ENCODE measurements at regions not wholly inside any gene's neighbourhood (a gene's known extent, or its start where the extent isn't known, plus 50 kb on each side); places are given as distances from the start of the nearest gene placed in this dataset.

DNA sequence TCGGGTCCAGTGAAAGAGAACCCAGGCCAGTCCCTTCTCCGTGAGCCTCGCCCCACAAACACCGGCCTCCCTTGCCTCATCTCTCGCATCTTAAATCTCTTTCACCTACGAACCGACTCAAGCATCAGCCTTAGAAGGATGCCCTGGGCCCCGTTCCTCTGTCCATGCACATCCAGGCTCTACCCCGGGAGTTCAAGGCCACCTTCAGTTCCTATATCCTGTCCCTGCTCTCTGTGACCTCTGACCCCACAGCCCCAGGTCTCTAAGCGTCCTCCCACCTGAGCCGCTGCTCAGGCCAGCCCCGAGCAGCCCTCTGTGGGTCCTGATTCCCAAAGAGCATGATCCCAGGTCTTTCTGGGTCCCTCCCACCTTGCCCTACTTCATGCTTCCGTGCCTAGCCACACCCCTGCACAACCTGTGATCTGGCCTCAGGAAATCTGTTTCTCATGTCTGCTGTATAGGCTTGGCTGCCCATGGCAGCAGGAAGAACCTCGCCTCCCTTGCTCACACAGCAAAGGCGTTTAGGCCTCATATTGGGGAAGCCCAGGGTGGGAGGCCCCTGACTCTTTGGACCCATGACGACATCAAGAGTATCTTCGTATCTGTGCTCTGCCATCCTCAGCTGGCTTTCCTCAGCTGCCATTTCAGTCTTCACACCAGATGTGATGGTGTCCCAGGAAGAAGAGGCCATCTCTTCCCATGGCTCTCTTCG lies 77.5 kb upstream of the SEPTIN5 start:
- DNase-seq (ENCODE audit: low spot score) = no peak
- in situ Hi-C loops (cut with HindIII; ENCODE audit: low sequenced_read_pairs) = no loop called here

DNA sequence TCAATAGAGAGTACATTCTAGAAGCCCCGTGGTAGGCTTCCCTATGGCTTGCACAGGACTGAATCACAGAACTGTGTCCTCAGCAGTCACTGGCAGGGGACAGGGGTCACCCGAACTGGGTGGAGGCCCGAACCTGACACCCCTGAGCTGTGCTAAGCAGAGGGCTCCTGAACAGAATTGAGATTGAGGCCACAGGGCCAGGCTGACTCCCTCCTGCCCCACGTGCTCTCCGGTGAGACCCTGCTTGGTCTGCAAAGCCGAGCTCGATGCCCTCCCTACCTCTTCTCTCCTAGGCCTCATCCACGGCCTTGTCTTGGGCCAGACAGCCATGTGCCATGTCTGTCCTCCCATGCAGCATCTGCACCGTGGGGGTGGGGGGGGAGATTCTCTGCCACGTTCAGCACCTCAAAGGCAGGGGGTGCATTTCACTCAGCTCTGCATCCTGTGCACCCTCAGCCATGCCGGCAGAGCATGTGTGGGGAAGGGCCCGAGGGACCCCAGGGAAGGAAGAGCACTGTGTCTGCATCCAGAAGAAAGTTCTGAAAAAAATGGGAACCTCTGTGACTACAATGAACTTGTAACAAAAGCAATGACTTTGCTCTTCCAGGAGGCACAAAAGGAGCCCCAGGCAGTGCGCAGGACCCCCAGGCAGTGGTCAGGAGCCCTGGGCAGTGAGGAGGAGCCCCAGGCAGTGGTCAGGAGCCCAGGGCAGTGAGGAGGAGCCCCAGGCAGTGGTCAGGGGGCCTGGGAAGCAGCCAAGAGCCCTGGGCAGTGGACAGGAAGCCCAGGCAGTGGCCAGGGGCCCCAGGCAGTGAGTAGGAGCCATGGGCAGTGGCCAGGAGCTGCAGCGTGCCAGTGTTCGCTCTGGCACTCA lies 76.7 kb upstream of the SEPTIN5 start:
- no peak for DNase-seq (ENCODE audit: low spot score)
- in situ Hi-C loops (cut with HindIII; ENCODE audit: low sequenced_read_pairs) = no loop called here

DNA sequence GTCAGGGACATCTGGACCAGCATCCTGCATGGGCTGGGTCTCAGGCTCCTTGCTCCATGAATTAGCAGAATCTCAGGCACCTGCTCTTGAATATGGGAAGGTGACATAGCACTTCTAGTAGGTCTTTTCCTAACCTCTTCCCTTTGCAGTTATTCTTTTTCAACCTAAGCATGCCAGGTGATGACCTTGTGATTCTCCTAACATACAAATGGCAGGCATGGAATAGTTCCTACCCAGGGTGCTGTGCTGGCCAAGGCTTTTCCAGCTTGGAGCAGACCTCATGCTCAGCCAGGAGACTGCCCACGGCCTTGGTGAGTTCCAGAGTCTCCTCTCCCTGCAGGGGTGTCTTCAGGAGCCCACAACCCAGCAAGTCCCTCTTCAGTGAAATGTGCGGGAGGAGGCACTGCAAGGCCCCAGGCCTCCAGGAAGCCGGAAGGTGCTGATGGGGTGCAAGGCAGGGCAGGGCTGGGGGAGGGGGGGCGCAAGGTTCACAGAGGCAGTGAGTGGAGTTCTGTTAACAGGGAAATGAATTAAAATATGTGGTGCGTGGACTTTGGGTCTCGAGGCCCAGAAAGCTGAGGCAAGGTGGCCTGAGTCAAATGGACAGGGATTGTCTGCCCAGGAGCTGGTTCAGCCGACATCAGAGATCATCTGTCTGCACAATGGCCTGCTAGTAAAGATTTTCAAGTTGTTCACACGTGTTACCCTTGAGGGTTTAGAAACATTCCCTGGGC lies 75.9 kb upstream of the SEPTIN5 start:
- no peak for DNase-seq (ENCODE audit: low spot score)
- in situ Hi-C loops (cut with HindIII; ENCODE audit: low sequenced_read_pairs) = no loop called here

DNA sequence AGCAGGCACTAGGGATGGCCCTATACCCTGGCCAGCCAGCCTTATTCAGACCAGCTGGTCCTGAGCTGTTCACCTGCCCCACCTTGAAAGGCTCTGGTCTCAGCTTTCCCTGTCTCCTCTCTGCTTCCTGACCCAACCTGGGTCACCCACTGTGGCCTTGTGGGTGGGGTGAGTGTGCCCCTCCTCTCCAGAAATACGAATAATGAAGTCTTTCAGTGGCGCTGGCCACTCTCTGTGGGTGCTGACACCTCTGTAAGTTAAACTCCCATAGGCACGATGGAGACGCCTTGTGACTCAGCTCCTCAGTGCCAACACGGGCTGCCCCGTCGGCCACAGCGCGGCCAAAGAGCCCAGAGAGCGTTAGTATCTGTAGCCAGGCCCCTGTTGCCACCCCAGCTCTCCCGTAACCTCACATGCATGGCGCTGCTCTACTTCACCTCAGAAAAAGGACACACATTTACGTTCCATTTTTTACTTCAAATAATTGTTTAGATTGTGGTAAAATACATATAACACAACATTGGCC lies 74.6 kb upstream of the SEPTIN5 start:
- in situ Hi-C loops (cut with HindIII; ENCODE audit: low sequenced_read_pairs) = no loop called here
- DNase-seq (ENCODE audit: low spot score) = no peak

DNA sequence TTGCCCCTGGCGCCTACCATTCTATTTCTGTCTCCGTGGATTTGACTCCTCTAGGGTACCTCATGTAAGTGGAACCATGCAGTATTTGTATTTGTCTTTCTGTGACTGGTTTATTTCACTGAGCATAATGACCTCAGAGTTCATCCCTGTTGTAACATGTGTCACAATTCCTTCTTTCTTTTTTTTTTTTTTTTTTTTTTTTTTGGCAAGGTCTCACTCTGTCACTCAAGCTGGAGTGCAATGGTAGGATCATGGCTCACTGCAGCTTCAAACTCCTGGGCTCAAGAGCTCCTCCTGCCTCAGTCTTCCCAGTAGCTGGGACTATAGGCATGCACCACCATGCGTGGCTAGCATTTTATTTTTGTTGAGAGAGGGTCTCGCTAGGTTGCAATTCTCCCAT lies 74.0 kb upstream of the SEPTIN5 start:
- in situ Hi-C loops (cut with HindIII; ENCODE audit: low sequenced_read_pairs) = no loop called here
- no peak for DNase-seq (ENCODE audit: low spot score)

DNA sequence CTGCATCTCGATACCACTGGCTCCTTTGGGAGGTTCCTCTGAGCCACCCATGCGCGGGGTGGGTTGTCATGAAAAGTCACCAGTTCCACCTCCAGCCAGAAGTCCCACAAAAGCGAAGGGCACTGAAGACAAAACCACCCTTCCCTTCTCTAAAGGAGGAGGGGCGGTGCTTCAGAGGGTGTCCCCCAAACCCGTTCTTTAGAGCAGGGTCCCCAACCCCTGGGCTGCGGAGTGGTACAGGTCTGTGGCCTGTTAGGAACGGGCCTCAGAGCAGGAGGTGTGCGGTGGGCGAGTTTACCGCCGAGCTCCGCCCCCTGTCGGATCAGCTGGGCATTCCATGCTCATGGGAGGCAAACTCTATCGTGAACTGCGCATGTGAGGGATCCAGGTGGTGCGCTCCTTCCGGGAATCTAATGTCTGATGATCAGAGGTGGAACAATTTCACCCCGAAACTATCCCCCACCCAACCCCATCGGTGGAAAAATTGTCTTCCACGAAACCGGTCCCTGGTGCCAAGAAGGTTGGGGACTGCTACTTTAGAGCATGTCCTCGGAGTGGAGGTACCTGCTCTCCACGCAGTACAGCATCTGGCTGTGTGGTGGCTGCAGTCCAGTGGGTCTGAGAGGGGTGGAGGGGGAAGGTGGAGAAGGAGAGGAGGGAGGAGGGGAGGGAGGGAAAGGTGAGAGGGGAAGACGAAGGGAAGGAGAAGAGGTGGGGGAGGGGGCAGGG lies 72.9 kb upstream of the SEPTIN5 start:
- DNase-seq (ENCODE audit: low spot score) = no peak
- in situ Hi-C loops (cut with HindIII; ENCODE audit: low sequenced_read_pairs) = no loop called here

DNA sequence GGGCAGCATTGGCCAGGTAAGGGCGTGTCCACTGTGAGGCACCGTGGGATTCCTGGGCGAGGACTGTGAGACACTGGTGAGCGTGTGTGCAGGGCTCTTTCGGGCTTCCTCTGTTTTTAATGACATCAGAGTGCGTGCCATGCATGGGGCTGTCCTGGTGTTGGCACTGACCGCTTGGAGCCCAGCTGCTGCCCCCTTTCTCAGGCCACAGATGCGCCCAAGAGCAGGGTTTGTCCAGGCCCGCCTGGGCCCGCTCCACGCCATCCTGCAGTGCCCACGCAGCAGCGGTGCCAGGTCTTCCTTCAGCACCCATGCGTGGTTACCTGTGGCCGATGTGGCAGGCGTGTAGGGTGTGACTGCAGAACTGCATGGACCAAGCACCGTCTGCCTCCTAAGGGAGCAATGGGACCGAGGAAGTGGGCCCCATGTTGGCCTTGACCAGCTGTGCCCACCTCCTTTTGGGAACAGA lies 72.3 kb upstream of the SEPTIN5 start:
- in situ Hi-C loops (cut with HindIII; ENCODE audit: low sequenced_read_pairs) = no loop called here
- no peak for DNase-seq (ENCODE audit: low spot score)

DNA sequence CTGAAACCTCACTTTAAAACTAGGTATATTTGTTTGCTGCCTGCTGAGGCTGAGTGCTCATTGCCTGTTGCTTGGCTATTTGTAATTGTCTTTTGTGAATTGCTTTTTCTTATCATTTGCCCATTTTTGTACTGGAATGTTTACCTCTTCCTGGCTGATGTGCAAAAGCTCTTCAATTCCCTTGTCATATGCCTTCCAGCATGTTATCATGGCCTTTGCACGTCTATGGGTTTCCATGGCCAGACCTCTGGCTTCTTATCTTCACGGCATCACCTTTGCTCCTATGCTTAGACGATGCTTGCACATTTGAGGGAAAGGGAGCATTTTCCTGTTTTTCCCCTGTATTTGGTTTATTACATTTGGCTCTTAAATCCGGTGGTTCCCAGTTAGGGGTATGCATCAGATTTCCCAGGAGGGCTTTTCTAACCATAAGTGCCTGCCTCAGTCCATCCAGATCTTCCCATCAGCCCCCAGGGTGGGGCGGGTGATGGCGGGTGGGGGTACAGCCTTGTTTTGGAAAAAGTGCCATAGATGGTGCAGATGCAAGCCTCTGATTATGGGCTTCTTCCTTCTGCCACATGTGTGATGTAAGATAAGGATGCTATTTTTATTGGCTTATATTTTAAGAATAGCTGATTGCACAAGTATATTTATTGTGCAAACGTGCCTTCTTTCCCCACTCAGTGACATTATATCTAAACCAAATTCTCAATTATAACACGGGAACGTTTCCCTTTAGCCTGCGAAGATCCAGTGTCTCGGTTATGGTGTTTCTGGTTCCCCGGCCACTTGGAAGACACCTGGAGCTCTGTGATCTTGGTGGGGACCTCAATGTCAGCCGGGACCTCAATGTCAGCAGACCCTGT lies 70.6 kb upstream of the SEPTIN5 start:
- DNase-seq (ENCODE audit: low spot score) = no peak
- in situ Hi-C loops (cut with HindIII; ENCODE audit: low sequenced_read_pairs) = no loop called here

DNA sequence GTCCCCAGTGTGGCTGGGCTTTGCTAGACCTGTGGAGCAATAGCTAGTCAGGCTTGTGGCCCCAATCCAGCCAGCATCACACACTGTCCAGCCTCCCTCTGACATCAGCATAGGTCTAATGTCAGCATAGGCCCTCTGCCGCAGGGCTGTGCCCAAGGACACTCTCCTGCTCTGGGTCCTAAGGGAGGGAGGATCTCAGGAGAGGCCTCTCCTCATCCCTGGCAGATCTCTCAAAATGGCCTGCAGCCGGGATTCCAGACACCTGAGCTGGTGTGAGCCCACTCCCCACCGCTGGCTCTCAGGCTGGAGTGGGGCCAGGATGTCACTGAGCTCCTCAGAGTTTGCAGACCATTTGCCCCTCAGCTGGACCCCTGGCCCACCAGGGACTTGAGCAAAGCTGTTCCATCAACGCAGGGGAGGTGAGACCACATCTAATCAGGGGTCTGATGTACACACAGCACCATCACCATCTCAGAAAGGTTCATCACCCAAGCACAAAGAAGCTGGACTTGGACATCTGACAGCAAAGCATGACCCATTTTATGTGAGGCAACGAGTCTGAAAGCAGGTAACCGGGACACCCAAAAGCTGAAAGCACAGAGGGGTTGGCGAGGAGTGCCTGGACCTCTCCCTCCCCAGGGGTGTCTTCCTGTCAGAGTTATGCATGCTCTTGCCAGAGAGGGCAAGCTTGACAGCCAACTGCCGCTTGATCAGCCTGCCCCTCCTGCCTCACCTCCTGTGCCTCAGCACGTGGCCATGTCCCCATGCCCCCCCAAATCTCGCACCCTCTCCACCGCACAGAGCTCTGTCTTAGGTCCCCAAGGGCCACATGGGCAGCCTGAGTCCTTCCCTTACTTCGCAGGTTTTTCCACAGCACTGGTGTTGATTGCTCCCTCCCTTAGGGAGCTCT lies 69.7 kb upstream of the SEPTIN5 start:
- in situ Hi-C loops (cut with HindIII; ENCODE audit: low sequenced_read_pairs) = no loop called here
- DNase-seq (ENCODE audit: low spot score) = no peak

DNA sequence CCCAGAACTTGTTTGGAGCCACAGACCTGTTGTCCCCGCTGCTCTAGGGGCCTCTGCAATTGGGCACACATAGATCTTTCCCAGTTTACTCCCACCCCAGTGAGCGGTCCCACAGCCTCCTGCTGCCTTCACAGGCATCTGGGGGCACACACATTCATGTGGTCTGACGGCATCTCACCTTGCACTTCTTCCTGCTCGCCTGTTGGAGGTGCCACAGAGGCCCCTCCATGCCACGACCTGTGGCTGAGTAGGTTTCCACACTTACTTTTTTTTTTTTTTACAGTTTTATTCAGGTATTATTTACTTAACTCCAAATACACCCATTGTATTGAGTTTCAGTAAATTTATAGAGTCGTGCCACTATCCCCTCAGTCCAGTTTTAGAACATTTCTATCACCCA lies 68.9 kb upstream of the SEPTIN5 start:
- DNase-seq (ENCODE audit: low spot score) = no peak
- in situ Hi-C loops (cut with HindIII; ENCODE audit: low sequenced_read_pairs) = no loop called here

DNA sequence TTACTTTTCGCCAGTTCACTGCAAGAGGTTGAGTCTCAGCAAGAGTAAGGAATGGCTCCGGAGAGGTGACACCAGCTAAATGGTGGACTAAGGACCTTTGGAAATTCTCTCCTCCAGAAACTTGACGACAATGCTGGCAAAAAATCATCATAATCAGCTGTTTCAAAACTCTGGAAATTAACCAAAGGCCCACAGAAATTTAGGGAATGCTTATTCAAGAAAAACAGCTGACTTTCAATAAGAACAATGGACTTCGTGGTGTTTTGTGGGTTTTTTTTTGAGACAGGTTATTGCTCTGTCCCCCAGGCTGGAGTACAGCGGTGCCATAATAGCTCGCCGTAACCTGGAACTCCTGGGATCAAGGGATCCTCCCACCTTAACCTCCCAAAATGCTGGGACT lies 68.4 kb upstream of the SEPTIN5 start:
- in situ Hi-C loops (cut with HindIII; ENCODE audit: low sequenced_read_pairs) = no loop called here
- DNase-seq (ENCODE audit: low spot score) = no peak

DNA sequence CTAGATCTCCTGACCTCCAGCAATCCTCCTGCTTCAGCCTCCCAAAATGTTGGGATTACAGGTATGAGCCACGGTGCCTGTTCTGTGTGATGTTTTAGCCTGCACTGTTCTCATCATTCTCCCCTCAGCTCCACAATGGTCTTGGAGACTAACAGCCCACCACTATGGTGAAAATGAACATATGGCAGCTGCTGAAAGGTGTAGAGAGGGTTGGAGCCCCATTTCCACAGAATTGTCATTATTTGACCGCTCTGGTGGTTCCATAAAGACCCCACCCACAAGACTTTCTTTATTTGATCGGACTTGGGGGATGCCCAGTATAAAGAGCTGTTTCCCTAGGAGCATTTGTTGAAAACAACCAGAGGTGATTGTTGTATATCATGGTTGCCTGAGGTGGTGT lies 67.9 kb upstream of the SEPTIN5 start:
- in situ Hi-C loops (cut with HindIII; ENCODE audit: low sequenced_read_pairs) = no loop called here
- DNase-seq (ENCODE audit: low spot score) = no peak

DNA sequence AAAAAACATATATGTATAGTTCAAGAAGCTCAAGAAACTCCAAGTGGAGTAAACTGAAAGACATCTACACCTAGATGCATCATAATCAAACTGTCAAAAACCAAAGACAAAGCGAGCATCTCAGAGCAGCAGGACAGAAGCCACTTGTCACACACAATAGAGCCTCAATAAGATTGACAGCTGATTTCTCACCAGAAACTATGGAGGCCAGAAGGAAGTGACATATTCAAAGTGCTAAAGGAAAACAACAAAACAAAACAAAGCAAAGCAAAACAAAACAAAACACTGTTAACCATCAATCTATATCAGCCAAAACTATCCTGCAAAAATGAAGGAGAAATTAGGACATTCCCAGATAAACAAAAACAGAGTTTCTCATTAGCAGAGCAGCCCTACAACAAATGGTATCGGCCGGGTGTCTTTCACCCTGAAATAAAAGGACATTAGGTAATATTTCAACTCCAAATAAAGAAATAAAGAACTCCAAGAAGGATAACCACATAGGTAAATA lies 65.8 kb upstream of the SEPTIN5 start:
- in situ Hi-C loops (cut with HindIII; ENCODE audit: low sequenced_read_pairs) = no loop called here
- no peak for DNase-seq (ENCODE audit: low spot score)

DNA sequence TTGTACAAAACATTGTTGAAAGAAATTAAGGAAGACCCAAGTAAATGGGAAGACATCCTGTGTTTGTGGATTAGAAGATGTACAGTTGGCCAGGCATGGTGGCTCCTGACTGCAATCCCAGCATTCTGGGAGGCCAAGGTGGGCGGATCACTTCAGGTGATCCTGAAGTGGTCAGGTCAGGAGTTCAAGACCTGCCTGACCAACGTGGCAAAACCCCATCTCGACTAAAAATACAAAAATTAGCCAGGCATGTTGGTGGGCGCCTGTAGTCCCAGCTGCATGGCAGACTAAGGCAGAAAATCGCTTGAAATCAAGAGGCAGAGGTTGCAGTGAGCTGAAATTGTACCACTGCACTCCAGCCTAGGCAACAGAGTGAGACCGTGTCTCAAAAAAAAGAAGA lies 62.0 kb upstream of the SEPTIN5 start:
- in situ Hi-C loops (cut with HindIII; ENCODE audit: low sequenced_read_pairs) = no loop called here
- no peak for DNase-seq (ENCODE audit: low spot score)

DNA sequence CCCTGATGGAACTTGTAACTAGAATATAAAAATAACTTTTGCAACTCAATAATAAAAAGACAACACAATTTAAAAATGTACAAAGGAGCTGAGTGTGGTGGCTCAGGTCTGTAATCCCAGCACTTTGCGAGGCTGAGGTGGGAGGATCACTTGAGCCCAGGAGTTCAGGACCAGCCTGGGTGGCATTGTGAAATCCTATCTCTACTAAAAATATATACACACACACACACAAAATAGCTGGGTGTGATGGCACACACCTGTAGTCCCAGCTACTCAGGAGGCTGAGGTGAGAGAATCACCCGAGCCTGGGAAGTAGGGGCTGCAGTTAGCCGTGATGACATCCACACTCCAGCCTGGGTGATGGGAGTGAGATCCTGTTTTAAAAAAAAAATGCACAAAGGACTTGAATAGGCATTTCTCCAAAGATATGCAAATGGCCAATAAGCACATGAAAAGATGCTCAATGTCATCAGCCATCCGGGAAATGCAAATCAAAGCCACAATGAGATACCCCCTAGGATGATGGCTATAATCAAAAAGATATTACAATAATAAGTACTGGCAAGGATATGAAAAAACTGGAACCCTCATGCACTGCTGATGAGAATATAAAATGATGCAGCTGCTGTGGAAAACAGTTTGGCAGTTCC lies 59.8 kb upstream of the SEPTIN5 start:
- no peak for DNase-seq (ENCODE audit: low spot score)
- in situ Hi-C loops (cut with HindIII; ENCODE audit: low sequenced_read_pairs) = no loop called here

DNA sequence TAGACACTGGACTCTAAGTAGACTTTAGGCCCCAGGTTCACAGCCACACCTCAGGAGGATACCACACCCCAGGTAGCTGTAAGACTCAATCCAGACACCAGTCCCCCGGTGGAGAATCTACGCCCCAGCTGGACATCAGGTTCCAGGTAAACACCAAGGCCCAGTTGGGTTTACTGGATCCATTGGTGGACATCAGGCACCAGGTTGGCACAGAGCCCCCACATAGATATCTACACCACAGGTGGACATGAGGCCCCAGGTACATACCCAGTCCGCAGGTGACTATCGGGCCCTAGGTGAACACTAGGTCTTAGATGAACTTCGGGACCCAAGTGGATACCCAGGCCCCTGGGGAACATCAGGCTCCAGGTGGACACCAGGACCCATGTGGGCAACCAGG lies 58.9 kb upstream of the SEPTIN5 start:
- DNase-seq (ENCODE audit: low spot score) = no peak
- in situ Hi-C loops (cut with HindIII; ENCODE audit: low sequenced_read_pairs) = no loop called here
